ENCODE measurements at regions not wholly inside any gene's neighbourhood (a gene's known extent, or its start where the extent isn't known, plus 50 kb on each side); places are given as distances from the start of the nearest gene placed in this dataset.

- no peak for DNase-seq (ENCODE audit: low spot score)
- no peaks in the 10 kb centered on the region for H3K27me3 ChIP-seq
- H3K27ac ChIP-seq, result no peak overlapping the region
- no peaks in the 10 kb centered on the region for H3K36me3 ChIP-seq
- H3K9me3 ChIP-seq, result no peaks in the 10 kb centered on the region
- H3K4me1 ChIP-seq, result no peaks in the 10 kb centered on the region
- no peak for TF ChIP-seq CTCF (IDR thresholded peaks at IDR 0.05)
- no peak overlapping the region for H3K4me3 ChIP-seq
Measured at GRCh38 chr7:118087126-118087525, 96.8 kb upstream of the LSM8 start.

GRCh38 chr7:118094044-118094443 lies 89.9 kb upstream of the LSM8 start:
- Histone ChIP-seq H3K9me3 (no peaks in the 10 kb centered on the region), H3K27ac (no peak overlapping the region), H3K4me1 (no peaks in the 10 kb centered on the region), H3K36me3 (no peaks in the 10 kb centered on the region), H3K27me3 (no peaks in the 10 kb centered on the region), H3K4me3 (no peak overlapping the region)
- no peak for DNase-seq (ENCODE audit: low spot score)
- no peak for TF ChIP-seq CTCF (IDR thresholded peaks at IDR 0.05)

- no peaks in the 10 kb centered on the region for H3K9me3 ChIP-seq
Measured at GRCh38 chr7:118104812-118105441, 79.0 kb upstream of the LSM8 start.

GRCh38 chr7:118109607-118110006 lies 74.4 kb upstream of the LSM8 start:
- Histone ChIP-seq H3K27me3 (no peaks in the 10 kb centered on the region), H3K27ac (no peak overlapping the region), H3K9me3 (peaks cover 0 to 5% of the 10 kb centered on the region in 2 donors), H3K4me3 (no peak overlapping the region), H3K36me3 (no peaks in the 10 kb centered on the region), H3K4me1 (no peaks in the 10 kb centered on the region)
- DNase-seq (ENCODE audit: low spot score), result no peak
- no peak for TF ChIP-seq CTCF (IDR thresholded peaks at IDR 0.05)

More at GRCh38 chr7:118104812-118105441, 79.0 kb upstream of the LSM8 start:
- TF ChIP-seq CTCF (IDR thresholded peaks at IDR 0.05), result peak; percentile 20 to 63
- no peaks in the 10 kb centered on the region for H3K27me3 ChIP-seq
- DNase-seq (ENCODE audit: low spot score), result no peak
- H3K27ac ChIP-seq, result no peak overlapping the region
- no peak overlapping the region for H3K4me3 ChIP-seq
- H3K4me1 ChIP-seq, result no peaks in the 10 kb centered on the region
- H3K36me3 ChIP-seq, result no peaks in the 10 kb centered on the region

- no peak for DNase-seq (ENCODE audit: low spot score)
Measured at GRCh38 chr7:118110178-118110925, 73.6 kb upstream of the LSM8 start.

More at GRCh38 chr7:118110178-118110925, 73.6 kb upstream of the LSM8 start:
- peaks cover 0 to 6% of the 10 kb centered on the region in 2 donors for H3K9me3 ChIP-seq
- no peak for TF ChIP-seq CTCF (IDR thresholded peaks at IDR 0.05)
- no peak overlapping the region for H3K27ac ChIP-seq
- H3K36me3 ChIP-seq, result no peaks in the 10 kb centered on the region
- H3K4me1 ChIP-seq, result no peaks in the 10 kb centered on the region
- H3K27me3 ChIP-seq, result no peaks in the 10 kb centered on the region
- no peak overlapping the region for H3K4me3 ChIP-seq
